Stomach (tissue), 4 donors: ENCODE measurements at regions not wholly inside any gene's neighbourhood (a gene's known extent, or its start where the extent isn't known, plus 50 kb on each side); places are given as distances from the start of the nearest gene placed in this dataset.

ENCODE experiments used
- CTCF ChIP-seq, 7 experiments: fragments of 450-650 bp in 4 of 7; fragments of 200-600 bp in 3 of 7; sonication (generic) in 3 of 7; IDR thresholded peaks; one replicate each; pipeline ENCODE4 v1.5.1; 2016 to 2019; ENCODE audit warnings: antibody characterized with exemption in 7 of 7, control low read depth in 2 of 7, mild to moderate bottlenecking in 1 of 7
- POLR2AphosphoS5 ChIP-seq, 3 donors: sonication (generic); formaldehyde crosslinking; IDR thresholded peaks; one replicate each; pipeline ENCODE4 v1.6.1; 2016; ENCODE audit warnings: antibody characterized with exemption in 3 of 3

- no peak for TF ChIP-seq CTCF (IDR thresholded peaks at IDR 0.05)
- no peak for TF ChIP-seq POLR2AphosphoS5 (IDR thresholded peaks at IDR 0.05)
Observed at GRCh38 chr12:124508381-124509079, 58.9 kb downstream of the NCOR2 start.
